ENCODE measurements at regions not wholly inside any gene's neighbourhood (a gene's known extent, or its start where the extent isn't known, plus 50 kb on each side); places are given as distances from the start of the nearest gene placed in this dataset.
A peak's percentile ranks its signal among the peaks of the same experiment; 100 is the strongest.
"Not testable (repeated sequence)": the region's sequence is repeated elsewhere in the genome, so short reads cannot be mapped to it uniquely, and the experiment has no call there.

GRCh38 chr11:69951821-69952220, 126.3 kb upstream of the ANO1 start:
- no peak for DNase-seq (ENCODE audit: low spot score)

DNA sequence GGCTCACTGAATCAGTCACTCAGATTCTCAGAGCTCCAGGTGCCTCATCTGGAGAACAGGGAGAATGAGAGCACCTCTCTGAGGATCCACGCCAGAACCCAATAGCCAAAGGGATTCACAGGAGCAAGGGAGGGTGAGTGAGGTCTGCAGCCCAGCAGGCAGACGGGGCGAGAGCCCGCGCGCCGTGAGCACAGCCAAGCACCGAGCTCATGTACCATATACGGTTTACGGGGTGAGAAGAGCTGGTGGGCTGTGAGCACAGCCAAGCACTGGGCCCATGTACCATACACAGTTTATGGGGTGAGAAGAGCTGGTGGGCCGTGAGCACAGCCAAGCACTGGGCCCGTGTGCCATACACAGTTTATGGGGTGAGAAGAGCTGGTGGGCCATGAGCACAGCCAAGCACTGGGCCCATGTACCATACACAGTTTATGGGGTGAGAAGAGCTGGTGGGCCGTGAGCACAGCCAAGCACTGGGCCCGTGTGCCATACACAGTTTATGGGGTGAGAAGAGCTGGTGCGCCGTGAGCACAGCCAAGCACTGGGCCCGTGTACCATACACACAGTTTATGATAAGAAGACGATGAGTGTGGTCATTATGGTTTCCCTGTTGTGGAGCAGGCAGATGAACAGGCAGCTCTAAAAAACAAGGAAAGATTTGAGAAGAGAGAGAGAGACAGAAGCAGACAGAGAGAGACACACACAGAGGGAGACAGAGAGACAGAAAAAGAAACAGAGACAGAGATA, 125.7 kb upstream of the ANO1 start:
- DNase-seq (ENCODE audit: low spot score): not testable (repeated sequence)

- DNase-seq (ENCODE audit: low spot score): no peak
Observed at GRCh38 chr11:69953356-69953755, 124.8 kb upstream of the ANO1 start.

- no peak for DNase-seq (ENCODE audit: low spot score)
Observed at GRCh38 chr11:69954756-69955155, 123.4 kb upstream of the ANO1 start.

DNA sequence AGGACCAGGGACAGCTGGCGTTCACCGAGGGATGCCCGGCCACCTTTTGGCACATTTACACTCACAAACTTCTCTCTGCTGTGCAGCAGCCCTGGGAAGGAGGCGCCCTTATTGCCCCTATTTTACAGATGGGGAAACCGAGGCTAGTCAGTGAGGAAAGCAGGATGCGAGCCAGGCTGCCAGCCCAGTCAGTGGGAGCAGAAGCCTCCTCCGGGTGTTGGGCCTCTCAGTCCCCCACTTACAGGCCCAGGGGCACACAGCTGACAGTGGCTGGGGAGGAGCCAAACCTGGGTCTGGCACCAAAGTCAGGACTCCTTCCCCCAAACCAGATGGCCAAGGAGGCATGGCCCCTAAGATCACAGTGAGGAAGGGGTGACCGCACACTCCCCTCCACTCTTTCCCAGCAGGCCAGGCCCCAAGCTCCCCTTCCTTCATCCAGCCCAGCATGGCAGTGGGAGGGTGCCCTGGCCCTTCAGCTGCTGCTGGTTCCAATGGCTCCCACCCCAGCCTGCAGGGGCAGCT, 121.4 kb upstream of the ANO1 start:
- no peak for DNase-seq (ENCODE audit: low spot score)

DNA sequence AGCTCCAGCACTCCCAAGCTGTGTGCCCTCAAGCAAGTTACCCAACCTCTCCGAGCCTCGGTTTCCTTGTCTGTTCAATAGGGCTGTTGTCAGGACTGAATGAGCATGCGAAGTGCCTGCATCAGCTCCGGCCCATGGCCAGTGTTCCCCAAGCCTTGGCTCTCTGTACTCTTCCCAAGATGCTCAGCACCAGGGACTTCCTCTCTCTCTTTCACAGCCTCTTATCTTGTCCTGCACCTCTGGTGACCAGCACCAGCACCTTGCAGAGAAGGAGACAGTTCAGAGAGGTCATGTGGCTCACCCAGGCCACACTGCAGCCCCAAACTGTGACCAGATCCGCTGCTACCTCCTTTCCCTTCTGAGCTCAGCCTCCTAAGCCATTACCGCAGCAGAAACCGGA, 120.3 kb upstream of the ANO1 start:
- no peak for DNase-seq (ENCODE audit: low spot score)

- no peak for DNase-seq (ENCODE audit: low spot score)
Observed at GRCh38 chr11:69958308-69958707, 119.8 kb upstream of the ANO1 start.

DNA sequence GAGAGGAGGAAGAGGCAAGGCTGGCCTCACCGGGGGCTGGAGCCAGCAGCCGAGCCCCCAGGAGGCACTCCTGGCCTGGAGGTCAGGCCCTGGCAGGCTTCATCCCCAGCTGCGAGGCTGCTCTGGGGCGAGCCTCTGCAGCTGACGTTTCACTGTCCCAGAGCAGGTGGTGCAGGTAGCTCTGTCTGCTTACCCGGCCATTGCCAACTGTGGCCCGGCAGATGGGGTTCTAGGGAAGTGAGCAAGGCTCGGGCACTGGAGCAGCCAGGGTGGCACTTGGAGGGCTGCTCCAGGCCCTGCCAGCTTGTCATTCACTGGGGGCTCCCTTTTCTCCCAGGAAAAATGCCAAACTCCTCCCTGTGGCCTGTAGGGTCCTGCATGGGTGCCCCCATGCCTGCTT, 118.7 kb upstream of the ANO1 start:
- no peak for DNase-seq (ENCODE audit: low spot score)

- no peak for DNase-seq (ENCODE audit: low spot score)
Observed at GRCh38 chr11:69961738-69962137, 116.4 kb upstream of the ANO1 start.

- DNase-seq (ENCODE audit: low spot score): peak; percentile 86
Observed at GRCh38 chr11:69962152-69962551, 116.0 kb upstream of the ANO1 start.

DNA sequence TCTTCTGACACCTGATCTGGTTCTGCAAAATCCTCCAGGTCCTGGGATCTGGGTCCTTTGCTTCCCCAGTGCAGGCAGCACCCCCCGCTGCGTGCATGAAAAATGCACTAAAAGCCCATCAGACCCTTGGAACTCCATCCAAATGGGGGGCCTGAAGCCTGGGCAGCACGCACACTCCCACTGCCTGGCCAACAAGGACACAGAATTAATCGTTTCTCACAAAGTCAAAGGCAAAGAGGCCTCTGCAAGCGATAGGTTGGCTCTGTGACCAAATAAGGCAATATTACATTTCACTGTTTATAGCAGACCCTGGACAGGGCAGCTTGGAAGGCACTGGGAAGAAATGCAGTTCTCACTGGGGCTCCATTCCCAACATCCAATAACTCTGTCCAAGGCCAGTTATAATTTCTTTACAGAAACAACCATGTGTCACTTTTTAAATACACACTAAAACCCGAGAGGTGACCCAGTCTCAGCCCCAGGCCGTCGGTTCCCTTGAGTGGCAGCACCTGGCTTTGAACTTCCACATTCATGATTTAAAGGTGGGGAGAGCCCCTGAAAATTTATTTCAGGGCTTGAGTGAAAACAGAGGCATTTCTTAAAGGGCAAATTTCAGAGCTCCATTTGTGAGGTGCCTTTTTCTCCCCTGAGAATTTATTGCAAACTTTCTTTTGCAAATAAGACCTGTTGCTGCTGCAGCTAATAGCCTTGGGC, 114.4 kb upstream of the ANO1 start:
- no peak for DNase-seq (ENCODE audit: low spot score)

GRCh38 chr11:69964247-69964643, 113.9 kb upstream of the ANO1 start:
- no peak for DNase-seq (ENCODE audit: low spot score)

GRCh38 chr11:69965821-69966582, 112.1 kb upstream of the ANO1 start:
- DNase-seq (ENCODE audit: low spot score): peak; percentile 85

DNA sequence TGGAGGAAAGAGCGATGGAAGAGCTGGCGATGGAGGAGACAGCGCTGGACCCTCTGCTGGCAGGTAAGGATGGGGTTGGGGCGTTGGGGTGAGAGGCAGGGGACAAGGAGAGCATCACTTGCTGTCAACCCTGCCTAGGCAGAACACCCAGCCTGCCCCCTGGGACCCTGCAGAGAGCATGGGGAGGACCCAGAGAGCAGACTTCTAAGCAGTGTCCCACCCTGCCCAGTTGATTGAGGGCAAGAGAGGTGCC, 111.6 kb upstream of the ANO1 start:
- no peak for DNase-seq (ENCODE audit: low spot score)

- no peak for DNase-seq (ENCODE audit: low spot score)
Observed at GRCh38 chr11:69966910-69967483, 111.1 kb upstream of the ANO1 start.

DNA sequence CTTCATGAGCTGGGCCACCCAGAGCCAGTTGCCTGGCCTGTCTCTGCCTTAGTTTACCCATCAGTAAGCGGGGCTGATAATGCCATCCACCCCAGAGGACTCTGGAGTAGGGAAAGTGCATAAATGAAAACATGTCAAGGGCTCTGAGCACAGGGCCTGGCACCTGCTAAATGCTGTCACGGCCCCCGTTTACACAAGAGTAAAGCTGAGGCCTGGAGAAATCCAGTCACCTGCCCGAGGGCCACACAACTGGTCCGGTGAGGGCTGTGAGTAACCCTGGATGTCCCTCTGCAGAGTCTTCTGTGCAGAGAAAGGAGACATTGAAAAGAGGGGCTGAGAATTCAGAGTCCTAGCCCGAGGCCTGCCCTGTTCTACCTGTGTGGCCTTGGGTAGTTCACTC, 110.6 kb upstream of the ANO1 start:
- no peak for DNase-seq (ENCODE audit: low spot score)

GRCh38 chr11:69968396-69969347, 109.4 kb upstream of the ANO1 start:
- no peak for DNase-seq (ENCODE audit: low spot score)

GRCh38 chr11:69969890-69970784, 108.0 kb upstream of the ANO1 start:
- no peak for DNase-seq (ENCODE audit: low spot score)

- no peak for DNase-seq (ENCODE audit: low spot score)
Observed at GRCh38 chr11:69970785-69971535, 107.2 kb upstream of the ANO1 start.

DNA sequence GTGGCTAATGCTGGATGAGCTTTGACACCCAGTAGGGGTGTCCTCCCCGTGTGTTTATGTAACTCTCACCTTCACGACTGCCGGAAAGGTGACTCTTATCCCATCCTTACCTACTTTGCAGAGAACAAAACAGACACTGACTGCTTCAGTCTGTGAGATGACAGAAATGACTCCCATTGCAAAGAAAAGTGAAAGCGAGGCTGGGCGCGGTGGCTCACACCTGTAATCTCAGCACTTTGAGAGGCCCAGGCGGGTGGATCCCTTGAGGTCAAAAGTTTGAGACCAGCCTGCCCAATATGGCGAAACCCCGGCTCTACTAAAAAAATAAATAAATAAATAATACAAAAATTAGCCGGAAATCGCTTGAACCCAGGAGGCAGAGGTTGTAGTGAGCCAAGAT, 106.4 kb upstream of the ANO1 start:
- DNase-seq (ENCODE audit: low spot score): no peak

Data from SW480 (cell line).